Mesenchymal stem cell (in vitro differentiated cells and primary cell): ENCODE measurements at regions not wholly inside any gene's neighbourhood (a gene's known extent, or its start where the extent isn't known, plus 50 kb on each side); places are given as distances from the start of the nearest gene placed in this dataset.

Experiments used
- DNase-seq: peaks from one replicate; pipeline ENCODE4 v3.0.0-alpha.2; 2013
- H2AFZ ChIP-seq: one replicate; pipeline ENCODE4 v1.6.1; 2013; ENCODE audit warnings: low read depth, mild to moderate bottlenecking, control low read depth, inconsistent platforms, low read length, moderate library complexity
- H2AK5ac ChIP-seq: 2 replicates; pipeline ENCODE4 v1.6.1; 2013; ENCODE audit warnings: low read length, moderate library complexity, mild to moderate bottlenecking, inconsistent platforms; ENCODE audit not compliant: severe bottlenecking
- H2BK120ac ChIP-seq: one replicate; pipeline ENCODE4 v1.6.1; 2013; ENCODE audit warnings: low read depth, mild to moderate bottlenecking, inconsistent platforms, low read length, moderate library complexity
- H2BK12ac ChIP-seq, 2 experiments: one replicate each; pipeline ENCODE4 v1.6.1; 2013; ENCODE audit warnings: inconsistent platforms in 2 of 2, low read length in 2 of 2, mild to moderate bottlenecking in 2 of 2, moderate library complexity in 2 of 2, control low read depth in 1 of 2
- H2BK15ac ChIP-seq: one replicate; pipeline ENCODE4 v1.6.1; 2013; ENCODE audit warnings: mild to moderate bottlenecking, low read depth, inconsistent platforms; ENCODE audit not compliant: poor library complexity, severe bottlenecking
- H2BK5ac ChIP-seq: 2 replicates; pipeline ENCODE4 v1.6.1; 2013; ENCODE audit warnings: low read depth, mild to moderate bottlenecking, low read length, control low read depth, inconsistent platforms; ENCODE audit not compliant: poor library complexity, severe bottlenecking
- H3K14ac ChIP-seq, 2 experiments: one replicate each; pipeline ENCODE4 v1.6.1; 2013; ENCODE audit warnings: inconsistent platforms in 2 of 2, low read length in 2 of 2, control low read depth in 1 of 2, mild to moderate bottlenecking in 1 of 2, moderate library complexity in 1 of 2
- H3K18ac ChIP-seq, 2 experiments: one replicate each; pipeline ENCODE4 v1.6.1; 2013; ENCODE audit warnings: inconsistent platforms in 2 of 2, low read length in 2 of 2, control low read depth in 1 of 2, low read depth in 1 of 2, mild to moderate bottlenecking in 1 of 2
- H3K23ac ChIP-seq, 2 experiments: one replicate each; pipeline ENCODE4 v1.6.1; 2013; ENCODE audit warnings: inconsistent platforms in 2 of 2, low read length in 2 of 2, mild to moderate bottlenecking in 2 of 2, moderate library complexity in 2 of 2, control low read depth in 1 of 2
- H3K27ac ChIP-seq: 2 replicates; pipeline ENCODE4 v1.5.1; 2013; ENCODE audit warnings: mild to moderate bottlenecking, moderate library complexity, low read length, control low read depth, inconsistent platforms; ENCODE audit not compliant: poor library complexity, severe bottlenecking
- H3K27me3 ChIP-seq, 2 experiments: 2 replicates each; pipeline versions ENCODE4 v1.6.1 to v1.7.0; 2013; ENCODE audit warnings: low read length in 2 of 2, mild to moderate bottlenecking in 2 of 2, moderate library complexity in 2 of 2, control low read depth in 1 of 2, inconsistent platforms in 1 of 2; ENCODE audit not compliant: control insufficient read depth in 1 of 2, insufficient read depth in 1 of 2
- H3K36me3 ChIP-seq, 2 experiments: 2 replicates each; pipeline versions ENCODE4 v1.6.1 to v1.7.0; 2013; ENCODE audit warnings: low read length in 2 of 2, control low read depth in 1 of 2, inconsistent platforms in 1 of 2, low read depth in 1 of 2, mild to moderate bottlenecking in 1 of 2; ENCODE audit not compliant: insufficient read depth in 2 of 2, control insufficient read depth in 1 of 2
- H3K4ac ChIP-seq, 2 experiments: one replicate each; pipeline ENCODE4 v1.6.1; 2013; ENCODE audit warnings: inconsistent platforms in 2 of 2, low read length in 2 of 2, mild to moderate bottlenecking in 2 of 2, moderate library complexity in 2 of 2, control low read depth in 1 of 2, low read depth in 1 of 2
- H3K4me1 ChIP-seq: 2 replicates; pipeline ENCODE4 v1.6.1; 2013; ENCODE audit warnings: low read depth, low read length, control low read depth; ENCODE audit not compliant: control insufficient read depth, insufficient read depth
- H3K4me2 ChIP-seq: 2 replicates; pipeline ENCODE4 v1.6.1; 2013; ENCODE audit warnings: low read length, mild to moderate bottlenecking, inconsistent platforms; ENCODE audit not compliant: poor library complexity, severe bottlenecking
- H3K4me3 ChIP-seq, 2 experiments: 2 replicates each; pipeline versions ENCODE4 v1.5.1 to v1.7.0; 2013; ENCODE audit warnings: low read length in 2 of 2, mild to moderate bottlenecking in 2 of 2, control low read depth in 1 of 2, low read depth in 1 of 2; ENCODE audit not compliant: insufficient read depth in 1 of 2
- H3K79me1 ChIP-seq: replicated peaks from 2 replicates; pipeline ENCODE4 v1.6.1; 2013; ENCODE audit warnings: mild to moderate bottlenecking, control low read depth, low read length, inconsistent platforms; ENCODE audit not compliant: poor library complexity, severe bottlenecking
- H3K9ac ChIP-seq: 2 replicates; pipeline ENCODE4 v1.7.0; 2013; ENCODE audit warnings: mild to moderate bottlenecking, low read length, moderate library complexity
- H3K9me3 ChIP-seq: 2 replicates; pipeline ENCODE4 v1.7.0; 2013; ENCODE audit warnings: mild to moderate bottlenecking, low read length; ENCODE audit not compliant: control insufficient read depth
- H4K8ac ChIP-seq: one replicate; pipeline ENCODE4 v1.6.1; 2013; ENCODE audit warnings: inconsistent platforms, mild to moderate bottlenecking, low read length, moderate library complexity
- H4K91ac ChIP-seq: one replicate; pipeline ENCODE4 v1.6.1; 2013; ENCODE audit warnings: mild to moderate bottlenecking, low read length, inconsistent platforms
- WGBS: methylation state at CpG from one replicate; pipeline ENCODE4 v1.1.7; 2013; ENCODE audit warnings: mixed read lengths; 5-methylcytosine and 5-hydroxymethylcytosine counted together

GRCh38 chr22:22091400-22091878 lies 108.9 kb upstream of the TOP3B start:
- Histone ChIP-seq H3K4me1 (no peaks in the 10 kb centered on the region), H3K79me1 (no peaks in the 10 kb centered on the region), H3K9me3 (no peaks in the 10 kb centered on the region), H3K4ac (no peak overlapping the region), H2BK5ac (no peak overlapping the region), H3K4me3 (no peak overlapping the region), H2AK5ac (no peak overlapping the region), H2BK15ac (no peak overlapping the region), H3K9ac (no peak overlapping the region), H2AFZ (no peak overlapping the region), H2BK120ac (no peak overlapping the region), H3K27ac (no peak overlapping the region), H3K18ac (no peak overlapping the region), H4K91ac (no peak overlapping the region), H3K27me3 (peaks cover 46 to 49% of the 10 kb centered on the region in 2 experiments), H4K8ac (no peak overlapping the region), H2BK12ac (no peak overlapping the region), H3K23ac (no peak overlapping the region), H3K14ac (no peak overlapping the region), H3K36me3 (no peaks in the 10 kb centered on the region), H3K4me2 (no peak overlapping the region)
- 89% methylated on average over 4 of the region's 6 CpGs for WGBS
- DNase-seq, result no peak

GRCh38 chr22:22090650-22091399 lies 108.2 kb upstream of the TOP3B start:
- H3K18ac ChIP-seq, result no peak overlapping the region
- H3K4ac ChIP-seq, result no peak overlapping the region
- no peak overlapping the region for H3K27ac ChIP-seq
- no peak overlapping the region for H3K4me3 ChIP-seq
- no peaks in the 10 kb centered on the region for H3K4me1 ChIP-seq
- no peak overlapping the region for H2BK5ac ChIP-seq
- no peak overlapping the region for H4K91ac ChIP-seq
- no peak overlapping the region for H3K9ac ChIP-seq
- H3K27me3 ChIP-seq, result peaks cover 43 to 44% of the 10 kb centered on the region in 2 experiments
- no peak overlapping the region for H3K4me2 ChIP-seq
- H3K36me3 ChIP-seq, result no peaks in the 10 kb centered on the region
- H3K14ac ChIP-seq, result no peak overlapping the region
- no peaks in the 10 kb centered on the region for H3K9me3 ChIP-seq
- H2AK5ac ChIP-seq, result no peak overlapping the region
- no peak overlapping the region for H3K23ac ChIP-seq
- no peak overlapping the region for H4K8ac ChIP-seq
- DNase-seq, result no peak
- no peak overlapping the region for H2BK12ac ChIP-seq
- no peak overlapping the region for H2BK120ac ChIP-seq
- H2AFZ ChIP-seq, result no peak overlapping the region
- 65% methylated on average over 7 of the region's 10 CpGs for WGBS
- H3K79me1 ChIP-seq, result no peaks in the 10 kb centered on the region
- H2BK15ac ChIP-seq, result no peak overlapping the region

- Histone ChIP-seq H3K9ac (no peak overlapping the region), H2BK120ac (no peak overlapping the region), H3K36me3 (no peaks in the 10 kb centered on the region), H3K4me3 (no peak overlapping the region), H3K27ac (no peak overlapping the region), H2BK15ac (no peak overlapping the region), H3K4me1 (no peaks in the 10 kb centered on the region), H3K18ac (no peak overlapping the region), H2BK5ac (no peak overlapping the region), H4K91ac (no peak overlapping the region), H3K4me2 (no peak overlapping the region), H3K79me1 (no peaks in the 10 kb centered on the region), H2AK5ac (no peak overlapping the region), H2AFZ (no peak overlapping the region), H3K4ac (no peak overlapping the region), H3K23ac (no peak overlapping the region), H3K14ac (no peak overlapping the region), H3K9me3 (no peaks in the 10 kb centered on the region), H2BK12ac (no peak overlapping the region), H3K27me3 (peaks cover 34% of the 10 kb centered on the region in 2 experiments), H4K8ac (no peak overlapping the region)
- 40% methylated on average over 2 of the region's 3 CpGs for WGBS
- DNase-seq, result no peak
Measured at GRCh38 chr22:22089459-22090308, 107.1 kb upstream of the TOP3B start.
